Aorta (tissue), 5 donors: ENCODE measurements at regions not wholly inside any gene's neighbourhood (a gene's known extent, or its start where the extent isn't known, plus 50 kb on each side); places are given as distances from the start of the nearest gene placed in this dataset.

Experiments
- ATAC-seq: fragments of 200-7000 bp; cut with Tn5 transposase; one replicate; pipeline ENCODE4 v1.9.1; 2022; ENCODE audit warnings: moderate library complexity; ENCODE audit not compliant: low FRiP score
- DNase-seq, 2 donors: peaks; one replicate each; pipeline ENCODE4 v3.0.0-alpha.2; 2020
- H3K27ac ChIP-seq, 2 donors: one replicate each; pipeline ENCODE4 v1.5.1; 2013; ENCODE audit warnings: low read length in 2 of 2, mild to moderate bottlenecking in 2 of 2, moderate library complexity in 2 of 2, control low read depth in 1 of 2, inconsistent platforms in 1 of 2, low read depth in 1 of 2
- H3K27me3 ChIP-seq, 2 donors: one replicate each; pipeline ENCODE4 v1.6.1; 2013; ENCODE audit warnings: control low read depth in 1 of 2, low read length in 1 of 2, mild to moderate bottlenecking in 1 of 2, moderate library complexity in 1 of 2; ENCODE audit not compliant: insufficient read depth in 2 of 2, control insufficient read depth in 1 of 2
- H3K36me3 ChIP-seq, 2 donors: one replicate each; pipeline ENCODE4 v1.6.1; 2013; ENCODE audit warnings: control low read depth in 1 of 2, low read length in 1 of 2, mild to moderate bottlenecking in 1 of 2; ENCODE audit not compliant: insufficient read depth in 2 of 2, control insufficient read depth in 1 of 2
- H3K4me1 ChIP-seq, 2 donors: one replicate each; pipeline ENCODE4 v1.6.1; 2013; ENCODE audit warnings: low read length in 2 of 2, control low read depth in 1 of 2, mild to moderate bottlenecking in 1 of 2, moderate library complexity in 1 of 2; ENCODE audit not compliant: insufficient read depth in 2 of 2, control insufficient read depth in 1 of 2
- H3K4me3 ChIP-seq, 2 donors: one replicate each; pipeline ENCODE4 v1.5.1; 2013; ENCODE audit warnings: low read length in 2 of 2, control low read depth in 1 of 2, mild to moderate bottlenecking in 1 of 2
- H3K9me3 ChIP-seq: one replicate; pipeline ENCODE4 v1.6.1; 2013; ENCODE audit warnings: mild to moderate bottlenecking, low read length; ENCODE audit not compliant: control insufficient read depth
- WGBS, 2 donors: extraction: QIAGEN DNeasy Blood & Tissue Kit; methylation state at CpG; one replicate each; pipeline ENCODE4 v1.1.7; 2013; 5-methylcytosine and 5-hydroxymethylcytosine counted together
- intact Hi-C, 2 donors: fragments of 100-400 bp; cut with DNase I; formaldehyde crosslinking; loops; one replicate each; pipeline versions ENCODE4 v1.14.2 to v1.15.0; 2022
- donor health status: healthy with polysubstance abuse.
- donor health status: Bipolar disorder and iron deficiency.
- donor health status: DM: no; HTN: no; CAD: no.
- donor health status: DM: no; HTN: no; CAD: no.
- donor health status: DM: yes; HTN: yes; CAD: no.

- Histone ChIP-seq H3K9me3 (no peaks in the 10 kb centered on the region), H3K27ac (no peak overlapping the region), H3K4me1 (no peaks in the 10 kb centered on the region), H3K4me3 (no peak overlapping the region), H3K27me3 (no peaks in the 10 kb centered on the region), H3K36me3 (no peaks in the 10 kb centered on the region)
- intact Hi-C loops = no loop called here
- WGBS, 2 donors = 8 to 12% methylated on average over 3 of the region's 3 CpGs
- DNase-seq = no peak
- no peak for ATAC-seq
Observed at GRCh38 chr10:9061871-9062270, 1007.4 kb downstream of the GATA3 start.

- no peak for ATAC-seq
- Histone ChIP-seq H3K4me1 (no peaks in the 10 kb centered on the region), H3K36me3 (no peaks in the 10 kb centered on the region), H3K27me3 (no peaks in the 10 kb centered on the region), H3K4me3 (no peak overlapping the region), H3K9me3 (no peaks in the 10 kb centered on the region), H3K27ac (no peak overlapping the region)
- intact Hi-C loops = no loop called here
- 91% methylated on average over 3 of the region's 3 CpGs for WGBS, 2 donors
- DNase-seq = no peak
Observed at GRCh38 chr10:9066152-9066551, 1011.7 kb downstream of the GATA3 start.

- no peaks in the 10 kb centered on the region for H3K9me3 ChIP-seq
- ATAC-seq = no peak
- no peaks in the 10 kb centered on the region for H3K4me1 ChIP-seq
- H3K27me3 ChIP-seq = no peaks in the 10 kb centered on the region
- no peaks in the 10 kb centered on the region for H3K36me3 ChIP-seq
- no peak overlapping the region for H3K4me3 ChIP-seq
- no peak overlapping the region for H3K27ac ChIP-seq
- DNase-seq = no peak
- intact Hi-C loops = no loop called here
Observed at GRCh38 chr10:9068003-9068402, 1013.5 kb downstream of the GATA3 start.

- intact Hi-C loops = no loop called here
- Histone ChIP-seq H3K9me3 (no peaks in the 10 kb centered on the region), H3K36me3 (no peaks in the 10 kb centered on the region), H3K27ac (no peak overlapping the region), H3K4me3 (no peak overlapping the region), H3K27me3 (no peaks in the 10 kb centered on the region), H3K4me1 (no peaks in the 10 kb centered on the region)
- no peak for ATAC-seq
- DNase-seq = no peak
- 86 to 89% methylated on average over 4 of the region's 4 CpGs for WGBS, 2 donors
Observed at GRCh38 chr10:9069136-9069535, 1014.6 kb downstream of the GATA3 start.

GRCh38 chr10:9075420-9075819 lies 1020.9 kb downstream of the GATA3 start:
- WGBS, 2 donors = 71 to 76% methylated on average over 1 of the region's 1 CpG

GRCh38 chr10:9076066-9076465 lies 1021.6 kb downstream of the GATA3 start:
- intact Hi-C loops = no loop called here
- Histone ChIP-seq H3K4me3 (no peak overlapping the region), H3K36me3 (no peaks in the 10 kb centered on the region), H3K4me1 (no peaks in the 10 kb centered on the region), H3K27ac (no peak overlapping the region), H3K9me3 (peaks cover 2% of the 10 kb centered on the region), H3K27me3 (no peaks in the 10 kb centered on the region)
- DNase-seq = no peak
- no peak for ATAC-seq
- 63 to 65% methylated on average over 2 of the region's 2 CpGs for WGBS, 2 donors

More at GRCh38 chr10:9075420-9075819, 1020.9 kb downstream of the GATA3 start:
- no peak overlapping the region for H3K4me3 ChIP-seq
- H3K27me3 ChIP-seq = no peaks in the 10 kb centered on the region
- no peak overlapping the region for H3K27ac ChIP-seq
- H3K36me3 ChIP-seq = no peaks in the 10 kb centered on the region
- no peak for DNase-seq
- intact Hi-C loops = no loop called here
- H3K4me1 ChIP-seq = no peaks in the 10 kb centered on the region
- peaks cover 2% of the 10 kb centered on the region for H3K9me3 ChIP-seq
- ATAC-seq = no peak

- ATAC-seq (no peak), DNase-seq (no peak)
- Histone ChIP-seq H3K4me1 (no peaks in the 10 kb centered on the region), H3K4me3 (no peak overlapping the region), H3K27me3 (no peaks in the 10 kb centered on the region), H3K9me3 (peaks cover 2% of the 10 kb centered on the region), H3K36me3 (no peaks in the 10 kb centered on the region), H3K27ac (no peak overlapping the region)
- 73 to 79% methylated on average over 2 of the region's 2 CpGs for WGBS, 2 donors
- intact Hi-C loops = no loop called here
Observed at GRCh38 chr10:9081253-9081652, 1026.8 kb downstream of the GATA3 start.

- Histone ChIP-seq H3K27ac (no peak overlapping the region), H3K36me3 (no peaks in the 10 kb centered on the region), H3K27me3 (no peaks in the 10 kb centered on the region), H3K4me3 (no peak overlapping the region), H3K4me1 (no peaks in the 10 kb centered on the region), H3K9me3 (peaks cover 2% of the 10 kb centered on the region)
- no peak for ATAC-seq
- intact Hi-C loops = no loop called here
- WGBS, 2 donors = 44 to 47% methylated on average over 2 of the region's 2 CpGs
- DNase-seq = no peak
Observed at GRCh38 chr10:9081961-9082360, 1027.5 kb downstream of the GATA3 start.

GRCh38 chr10:9091530-9092093 lies 1037.1 kb downstream of the GATA3 start:
- Histone ChIP-seq H3K27me3 (no peaks in the 10 kb centered on the region), H3K4me3 (no peak overlapping the region), H3K9me3 (no peaks in the 10 kb centered on the region), H3K27ac (no peak overlapping the region), H3K4me1 (no peaks in the 10 kb centered on the region), H3K36me3 (no peaks in the 10 kb centered on the region)
- DNase-seq = no peak
- WGBS, 2 donors = 72% methylated on average over 3 of the region's 3 CpGs
- ATAC-seq = no peak
- intact Hi-C loops = no loop called here
